ENCODE measurements at regions not wholly inside any gene's neighbourhood (a gene's known extent, or its start where the extent isn't known, plus 50 kb on each side); places are given as distances from the start of the nearest gene placed in this dataset.

- TF ChIP-seq REST (IDR thresholded peaks at IDR 0.05; ENCODE audit: insufficient replicate concordance, low read depth): no peak
- DNase-seq (ENCODE audit: low read depth in 1 of 2, low spot score in 1 of 2): no peak
- H3K27ac ChIP-seq (replicated peaks): no peak overlapping the region
- no peaks in the 10 kb centered on the region for H3K27me3 ChIP-seq (ENCODE audit: insufficient read depth, poor library complexity, severe bottlenecking)
- no peak overlapping the region for H3K4me3 ChIP-seq (replicated peaks; ENCODE audit: insufficient read depth, low read length)
These were observed 724.1 kb upstream of the USP15 start for GRCh38 chr12:61536117-61536516.

GRCh38 chr12:61536525-61536924, 723.7 kb upstream of the USP15 start:
- TF ChIP-seq POLR2AphosphoS5 (IDR thresholded peaks at IDR 0.05; ENCODE audit: low read depth) (no peak), REST (IDR thresholded peaks at IDR 0.05; ENCODE audit: insufficient replicate concordance, low read depth) (no peak), SPI1 (IDR thresholded peaks at IDR 0.05; ENCODE audit: borderline replicate concordance, low read depth) (no peak)
- Histone ChIP-seq H3K4me3 (replicated peaks; ENCODE audit: insufficient read depth, low read length) (no peak overlapping the region), H3K27me3 (ENCODE audit: insufficient read depth, poor library complexity, severe bottlenecking) (no peaks in the 10 kb centered on the region), H3K27ac (replicated peaks) (no peak overlapping the region)
- DNase-seq (ENCODE audit: low read depth in 1 of 2, low spot score in 1 of 2): no peak

- Histone ChIP-seq H3K27me3 (ENCODE audit: insufficient read depth, poor library complexity, severe bottlenecking) (no peaks in the 10 kb centered on the region), H3K4me3 (replicated peaks; ENCODE audit: insufficient read depth, low read length) (no peak overlapping the region), H3K27ac (replicated peaks) (no peak overlapping the region)
- no peak for DNase-seq (ENCODE audit: low read depth in 1 of 2, low spot score in 1 of 2)
- TF ChIP-seq SPI1 (IDR thresholded peaks at IDR 0.05; ENCODE audit: borderline replicate concordance, low read depth) (no peak), CTCF (IDR thresholded peaks at IDR 0.05; ENCODE audit: insufficient read depth, low read length) (no peak), POLR2AphosphoS5 (IDR thresholded peaks at IDR 0.05; ENCODE audit: low read depth) (no peak)
These were observed 721.3 kb upstream of the USP15 start for GRCh38 chr12:61538951-61539350.

GRCh38 chr12:61542551-61542950, 717.7 kb upstream of the USP15 start:
- no peak overlapping the region for H3K4me3 ChIP-seq (replicated peaks; ENCODE audit: insufficient read depth, low read length)
- DNase-seq (ENCODE audit: low read depth in 1 of 2, low spot score in 1 of 2): no peak
- TF ChIP-seq CTCF (IDR thresholded peaks at IDR 0.05; ENCODE audit: insufficient read depth, low read length): no peak
- no peak for TF ChIP-seq GABPA (IDR thresholded peaks at IDR 0.05; ENCODE audit: low read depth)
- no peak for TF ChIP-seq REST (IDR thresholded peaks at IDR 0.05; ENCODE audit: insufficient replicate concordance, low read depth)
- TF ChIP-seq SPI1 (IDR thresholded peaks at IDR 0.05; ENCODE audit: borderline replicate concordance, low read depth): no peak
- TF ChIP-seq POLR2AphosphoS5 (IDR thresholded peaks at IDR 0.05; ENCODE audit: low read depth): no peak
- no peaks in the 10 kb centered on the region for H3K27me3 ChIP-seq (ENCODE audit: insufficient read depth, poor library complexity, severe bottlenecking)
- no peak overlapping the region for H3K27ac ChIP-seq (replicated peaks)
